HEK293T (cell line): ENCODE measurements at regions not wholly inside any gene's neighbourhood (a gene's known extent, or its start where the extent isn't known, plus 50 kb on each side); places are given as distances from the start of the nearest gene placed in this dataset.

Source experiments
- ARNT ChIP-seq: fragments of 450-650 bp; IDR thresholded peaks from 2 replicates; pipeline ENCODE4 v1.6.1; 2017; ENCODE audit warnings: mild to moderate bottlenecking
- BHLHE40 ChIP-seq: fragments of 450-650 bp; IDR thresholded peaks from 2 replicates; pipeline ENCODE4 v1.6.1; 2016; ENCODE audit warnings: mild to moderate bottlenecking, moderate library complexity, borderline replicate concordance
- ELF4 ChIP-seq: fragments of 450-650 bp; IDR thresholded peaks from 2 replicates; pipeline ENCODE4 v1.6.1; 2017; ENCODE audit warnings: antibody characterized with exemption
- HDGF ChIP-seq: fragments of 450-650 bp; IDR thresholded peaks from 2 replicates; pipeline ENCODE4 v1.6.1; 2017; ENCODE audit warnings: antibody characterized with exemption, borderline replicate concordance
- L3MBTL2 ChIP-seq: fragments of 450-650 bp; conservative IDR thresholded peaks from 2 replicates; pipeline ENCODE4 v1.6.1; 2016; ENCODE audit warnings: mild to moderate bottlenecking
- NFRKB ChIP-seq: fragments of 450-650 bp; IDR thresholded peaks from 2 replicates; pipeline ENCODE4 v1.6.1; 2016; ENCODE audit warnings: mild to moderate bottlenecking, moderate library complexity
- SP1 ChIP-seq: fragments of 450-650 bp; IDR thresholded peaks from 2 replicates; pipeline ENCODE4 v1.6.1; 2017
- SUZ12 ChIP-seq: fragments of 450-650 bp; IDR thresholded peaks from 2 replicates; pipeline ENCODE4 v1.6.1; 2016; ENCODE audit warnings: mild to moderate bottlenecking
- TARDBP ChIP-seq: fragments of 450-650 bp; IDR thresholded peaks from 2 replicates; pipeline ENCODE4 v1.6.1; 2016
- ZNF384 ChIP-seq: fragments of 450-650 bp; IDR thresholded peaks from 2 replicates; pipeline ENCODE4 v1.6.1; 2016
- TF ChIP-seq, protein P1 (sequence below): fragments of 450-650 bp; IDR thresholded peaks from 2 replicates; pipeline ENCODE4 v1.6.1; 2016

DNA sequence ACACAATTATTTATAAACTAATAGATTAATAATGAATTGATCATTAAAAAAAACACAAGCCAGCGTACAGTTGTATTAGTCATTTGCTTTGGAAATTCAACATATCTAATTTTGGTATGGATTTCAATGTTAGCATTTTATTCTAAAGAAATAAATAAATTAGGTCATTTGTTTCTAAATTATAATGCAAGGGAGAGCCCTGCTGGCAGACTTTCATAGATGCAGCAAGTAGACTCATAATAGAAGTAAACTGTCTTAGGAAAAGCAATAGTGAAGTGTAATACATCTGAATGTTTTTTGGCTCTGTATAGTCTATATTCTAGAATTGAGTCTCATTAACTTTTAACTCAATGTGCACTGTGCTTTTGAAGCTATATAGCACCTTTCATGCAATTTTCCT lies 982.4 kb upstream of the MIR17HG start:
- no peak for TF ChIP-seq TARDBP
- TF ChIP-seq ZNF384: no peak
- TF ChIP-seq NFRKB: no peak
- no peak for TF ChIP-seq SP1
- TF ChIP-seq ELF4: no peak
- TF ChIP-seq, protein P1, sequence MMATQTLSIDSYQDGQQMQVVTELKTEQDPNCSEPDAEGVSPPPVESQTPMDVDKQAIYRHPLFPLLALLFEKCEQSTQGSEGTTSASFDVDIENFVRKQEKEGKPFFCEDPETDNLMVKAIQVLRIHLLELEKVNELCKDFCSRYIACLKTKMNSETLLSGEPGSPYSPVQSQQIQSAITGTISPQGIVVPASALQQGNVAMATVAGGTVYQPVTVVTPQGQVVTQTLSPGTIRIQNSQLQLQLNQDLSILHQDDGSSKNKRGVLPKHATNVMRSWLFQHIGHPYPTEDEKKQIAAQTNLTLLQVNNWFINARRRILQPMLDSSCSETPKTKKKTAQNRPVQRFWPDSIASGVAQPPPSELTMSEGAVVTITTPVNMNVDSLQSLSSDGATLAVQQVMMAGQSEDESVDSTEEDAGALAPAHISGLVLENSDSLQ: no peak
- TF ChIP-seq HDGF: no peak
- no peak for TF ChIP-seq SUZ12
- TF ChIP-seq BHLHE40: no peak
- TF ChIP-seq L3MBTL2: no peak
- no peak for TF ChIP-seq ARNT
